Nephron (organoid): ENCODE measurements at regions not wholly inside any gene's neighbourhood (a gene's known extent, or its start where the extent isn't known, plus 50 kb on each side); places are given as distances from the start of the nearest gene placed in this dataset.
A peak's percentile ranks its signal among the peaks of the same experiment; 100 is the strongest.
"Not testable (repeated sequence)": the region's sequence is repeated elsewhere in the genome, so short reads cannot be mapped to it uniquely, and the experiment has no call there.

Experiments used
- H3K27ac Mint-ChIP-seq, 3 experiments: 2 replicates each; pipeline ENCODE4 v1.8.0; 2020; ENCODE audit warnings: mixed read lengths in 3 of 3, mild to moderate bottlenecking in 2 of 3, moderate library complexity in 1 of 3
- H3K27me3 Mint-ChIP-seq: 2 replicates; pipeline ENCODE4 v1.8.0; 2021; ENCODE audit warnings: low read depth, mild to moderate bottlenecking, moderate library complexity, mixed read lengths
- H3K36me3 Mint-ChIP-seq: 2 replicates; pipeline ENCODE4 v1.8.0; 2020; ENCODE audit warnings: low read depth, mixed read lengths
- H3K4me1 Mint-ChIP-seq: 2 replicates; pipeline ENCODE4 v1.8.0; 2020; ENCODE audit warnings: mixed read lengths
- H3K4me3 Mint-ChIP-seq, 3 experiments: 2 replicates each; pipeline ENCODE4 v1.8.0; 2020; ENCODE audit warnings: mild to moderate bottlenecking in 3 of 3, mixed read lengths in 3 of 3, moderate library complexity in 2 of 3
- H3K9me3 Mint-ChIP-seq: 2 replicates; pipeline ENCODE4 v1.8.0; 2020; ENCODE audit warnings: mixed read lengths
- CTCF ChIP-seq, 3 experiments: fragments of 200-600 bp; sonication (generic); IDR thresholded peaks; one replicate each; pipeline ENCODE4 v1.5.0; 2021; ENCODE audit warnings: antibody characterized with exemption in 3 of 3; ENCODE audit not compliant: unreplicated experiment in 3 of 3

- H3K36me3 Mint-ChIP-seq, H3K9me3 Mint-ChIP-seq, H3K4me3 Mint-ChIP-seq, H3K4me1 Mint-ChIP-seq, H3K27me3 Mint-ChIP-seq, H3K27ac Mint-ChIP-seq: not testable (repeated sequence)
Measured at GRCh38 chr10:87300163-87300562, 57.4 kb upstream of the NUTM2D start.

- not testable (repeated sequence) for H3K36me3 Mint-ChIP-seq, H3K9me3 Mint-ChIP-seq, H3K27me3 Mint-ChIP-seq, H3K4me1 Mint-ChIP-seq, H3K4me3 Mint-ChIP-seq, H3K27ac Mint-ChIP-seq
- TF ChIP-seq CTCF (IDR thresholded peaks at IDR 0.05; ENCODE audit: unreplicated experiment in 3 of 3), result peak; percentile 11 to 25 (median 20)
Measured at GRCh38 chr10:87301466-87302115, 56.0 kb upstream of the NUTM2D start.

- not testable (repeated sequence) for H3K4me3 Mint-ChIP-seq, H3K4me1 Mint-ChIP-seq, H3K9me3 Mint-ChIP-seq, H3K27me3 Mint-ChIP-seq, H3K27ac Mint-ChIP-seq, H3K36me3 Mint-ChIP-seq
Measured at GRCh38 chr10:87302132-87302531, 55.4 kb upstream of the NUTM2D start.

- not testable (repeated sequence) for H3K36me3 Mint-ChIP-seq, H3K4me1 Mint-ChIP-seq, H3K4me3 Mint-ChIP-seq, H3K27ac Mint-ChIP-seq, H3K9me3 Mint-ChIP-seq, H3K27me3 Mint-ChIP-seq
Measured at GRCh38 chr10:87303707-87304106, 53.8 kb upstream of the NUTM2D start.

GRCh38 chr10:87306681-87307080, 50.9 kb upstream of the NUTM2D start:
- H3K27me3 Mint-ChIP-seq, H3K9me3 Mint-ChIP-seq, H3K27ac Mint-ChIP-seq, H3K36me3 Mint-ChIP-seq, H3K4me1 Mint-ChIP-seq, H3K4me3 Mint-ChIP-seq: not testable (repeated sequence)
